ENCODE measurements at regions not wholly inside any gene's neighbourhood (a gene's known extent, or its start where the extent isn't known, plus 50 kb on each side); places are given as distances from the start of the nearest gene placed in this dataset.

DNA sequence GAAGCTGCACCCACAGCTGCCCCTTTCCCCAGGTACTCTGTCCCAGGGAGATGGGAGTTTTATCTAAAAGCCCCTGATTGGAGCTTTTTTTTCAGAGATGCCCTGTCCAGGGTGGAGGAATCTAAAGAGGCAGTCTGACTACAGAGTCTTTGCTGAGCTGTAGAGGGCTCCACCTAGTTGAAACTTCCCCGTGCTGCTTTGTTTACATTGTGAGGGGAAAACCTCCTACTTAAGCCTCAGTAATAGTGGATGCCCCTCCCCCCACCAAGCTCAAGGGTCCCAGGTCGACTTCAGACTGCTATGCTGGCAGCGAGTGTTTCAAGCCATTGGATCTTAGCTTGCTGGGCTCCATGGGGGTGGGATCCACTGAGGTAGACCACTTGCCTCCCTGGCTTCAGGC, 470.1 kb upstream of the LARGE1 start:
- TF ChIP-seq POLR2A (IDR thresholded peaks at IDR 0.05): no peak
- TF ChIP-seq, protein P1, sequence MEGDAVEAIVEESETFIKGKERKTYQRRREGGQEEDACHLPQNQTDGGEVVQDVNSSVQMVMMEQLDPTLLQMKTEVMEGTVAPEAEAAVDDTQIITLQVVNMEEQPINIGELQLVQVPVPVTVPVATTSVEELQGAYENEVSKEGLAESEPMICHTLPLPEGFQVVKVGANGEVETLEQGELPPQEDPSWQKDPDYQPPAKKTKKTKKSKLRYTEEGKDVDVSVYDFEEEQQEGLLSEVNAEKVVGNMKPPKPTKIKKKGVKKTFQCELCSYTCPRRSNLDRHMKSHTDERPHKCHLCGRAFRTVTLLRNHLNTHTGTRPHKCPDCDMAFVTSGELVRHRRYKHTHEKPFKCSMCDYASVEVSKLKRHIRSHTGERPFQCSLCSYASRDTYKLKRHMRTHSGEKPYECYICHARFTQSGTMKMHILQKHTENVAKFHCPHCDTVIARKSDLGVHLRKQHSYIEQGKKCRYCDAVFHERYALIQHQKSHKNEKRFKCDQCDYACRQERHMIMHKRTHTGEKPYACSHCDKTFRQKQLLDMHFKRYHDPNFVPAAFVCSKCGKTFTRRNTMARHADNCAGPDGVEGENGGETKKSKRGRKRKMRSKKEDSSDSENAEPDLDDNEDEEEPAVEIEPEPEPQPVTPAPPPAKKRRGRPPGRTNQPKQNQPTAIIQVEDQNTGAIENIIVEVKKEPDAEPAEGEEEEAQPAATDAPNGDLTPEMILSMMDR (IDR thresholded peaks at IDR 0.05): no peak
- intact Hi-C loops (cut with DNase I): no loop called here
- 38 to 51% methylated on average over 2 to 3 of the region's 3 CpGs for WGBS, 2 donors
- H3K36me3 ChIP-seq (replicated peaks in 1 of 2; ENCODE audit: insufficient read depth in 1 of 2, low read depth in 2 of 2): no peaks in the 10 kb centered on the region
- DNase-seq: no peak
- H3K27me3 ChIP-seq: no peaks in the 10 kb centered on the region
- H3K4me3 ChIP-seq: no peak overlapping the region
- no peak overlapping the region for H3K27ac ChIP-seq
- H3K9me3 ChIP-seq: no peaks in the 10 kb centered on the region
- no peak for ATAC-seq
- no peaks in the 10 kb centered on the region for H3K4me1 ChIP-seq

DNA sequence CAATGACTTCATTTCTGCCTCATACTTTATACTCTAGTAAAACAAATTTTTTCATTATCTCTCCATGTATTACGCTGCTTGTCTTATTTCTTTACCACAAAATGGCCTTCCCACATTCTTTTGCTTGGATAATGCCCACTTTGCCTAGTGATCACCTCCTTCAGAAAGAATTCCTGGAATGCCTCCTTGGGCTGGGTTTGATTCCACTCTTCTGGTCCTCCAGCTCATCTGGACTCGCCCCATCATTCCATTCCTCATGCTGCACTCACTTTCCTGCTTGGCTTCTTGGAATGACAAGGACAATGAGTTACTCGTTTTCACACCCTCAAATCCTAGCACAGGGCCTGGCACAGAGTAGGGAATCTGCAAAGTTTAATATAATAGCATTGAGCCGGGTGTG, 475.1 kb upstream of the LARGE1 start:
- intact Hi-C loops (cut with DNase I): no loop called here
- 48 to 55% methylated on average over 4 of the region's 4 CpGs for WGBS, 2 donors

DNA sequence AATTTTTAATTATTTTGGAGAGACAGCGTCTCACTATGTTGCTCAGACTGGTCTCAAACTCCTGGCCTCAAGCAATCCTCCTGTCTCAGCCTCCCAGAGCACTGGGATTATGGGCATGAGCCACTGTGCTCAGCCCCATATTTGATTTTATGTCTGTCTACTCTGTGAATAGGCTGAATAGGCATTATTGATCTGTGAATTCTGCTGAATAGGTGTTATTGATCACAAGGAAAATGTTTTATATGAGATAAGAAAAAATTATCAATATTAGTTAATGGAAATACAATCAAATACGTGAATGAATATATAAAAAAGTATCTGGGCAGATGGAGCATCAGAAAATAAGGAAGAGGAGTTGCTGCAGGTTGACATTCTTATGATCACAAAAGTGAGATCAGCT, 483.4 kb upstream of the LARGE1 start:
- DNase-seq (no peak), ATAC-seq (no peak)
- no peaks in the 10 kb centered on the region for H3K4me1 ChIP-seq
- no peaks in the 10 kb centered on the region for H3K27me3 ChIP-seq
- no peak overlapping the region for H3K4me3 ChIP-seq
- no peaks in the 10 kb centered on the region for H3K36me3 ChIP-seq (replicated peaks in 1 of 2; ENCODE audit: insufficient read depth in 1 of 2, low read depth in 2 of 2)
- intact Hi-C loops (cut with DNase I): no loop called here
- no peak overlapping the region for H3K27ac ChIP-seq
- 46 to 51% methylated on average over 2 of the region's 2 CpGs for WGBS, 2 donors
- no peaks in the 10 kb centered on the region for H3K9me3 ChIP-seq
- no peak for TF ChIP-seq POLR2A (IDR thresholded peaks at IDR 0.05)
- TF ChIP-seq, protein P1 (IDR thresholded peaks at IDR 0.05): no peak

More for the DNA sequence above, 475.1 kb upstream of the LARGE1 start:
- Histone ChIP-seq H3K4me1 (no peaks in the 10 kb centered on the region), H3K27ac (no peak overlapping the region), H3K36me3 (replicated peaks in 1 of 2; ENCODE audit: insufficient read depth in 1 of 2, low read depth in 2 of 2) (no peaks in the 10 kb centered on the region), H3K9me3 (no peaks in the 10 kb centered on the region), H3K27me3 (no peaks in the 10 kb centered on the region), H3K4me3 (no peak overlapping the region)
- TF ChIP-seq, protein P1 (IDR thresholded peaks at IDR 0.05): no peak
- DNase-seq (no peak), ATAC-seq (no peak)

DNA sequence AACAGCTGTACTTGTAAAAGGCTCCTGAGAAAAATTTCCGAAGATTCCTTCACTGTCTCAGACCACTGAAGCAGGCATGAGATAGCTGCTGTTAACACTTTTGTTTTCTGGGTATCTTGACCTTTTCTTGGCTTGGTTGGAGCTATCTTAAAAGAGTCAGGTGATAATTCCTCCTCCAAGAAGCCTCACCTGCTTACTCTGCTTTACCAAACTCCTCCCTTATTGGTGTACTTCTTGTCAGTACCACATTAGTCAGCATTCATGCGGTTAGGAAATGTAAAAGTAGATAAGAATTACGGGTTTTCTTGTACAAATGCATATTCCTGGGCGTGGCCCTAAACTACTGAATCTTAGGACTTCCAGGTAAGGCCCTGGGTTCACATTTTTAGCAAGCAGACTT, 489.8 kb upstream of the LARGE1 start:
- Histone ChIP-seq H3K9me3 (no peaks in the 10 kb centered on the region), H3K36me3 (replicated peaks in 1 of 2; ENCODE audit: insufficient read depth in 1 of 2, low read depth in 2 of 2) (no peaks in the 10 kb centered on the region), H3K27me3 (no peaks in the 10 kb centered on the region), H3K4me1 (no peaks in the 10 kb centered on the region), H3K27ac (no peak overlapping the region), H3K4me3 (no peak overlapping the region)
- intact Hi-C loops (cut with DNase I): loop anchor here (10.0 kb wide), 1 partner anchor 615 kb away; no protein-coding TSS in a partner anchor
- ATAC-seq (no peak), DNase-seq (no peak)
- TF ChIP-seq POLR2A (IDR thresholded peaks at IDR 0.05): no peak
- TF ChIP-seq, protein P1 (IDR thresholded peaks at IDR 0.05): no peak
- WGBS, 2 donors: 38 to 40% methylated on average over 4 of the region's 4 CpGs

Data from body of pancreas (tissue), 4 donors.